HT-29 (cell line): ENCODE measurements at regions not wholly inside any gene's neighbourhood (a gene's known extent, or its start where the extent isn't known, plus 50 kb on each side); places are given as distances from the start of the nearest gene placed in this dataset.
"Not testable (repeated sequence)": the region's sequence is repeated elsewhere in the genome, so short reads cannot be mapped to it uniquely, and the experiment has no call there.

Source experiments
- DNase-seq: peaks from one replicate; pipeline ENCODE4 v3.0.0-alpha.2; 2015; ENCODE audit warnings: low spot score

DNA sequence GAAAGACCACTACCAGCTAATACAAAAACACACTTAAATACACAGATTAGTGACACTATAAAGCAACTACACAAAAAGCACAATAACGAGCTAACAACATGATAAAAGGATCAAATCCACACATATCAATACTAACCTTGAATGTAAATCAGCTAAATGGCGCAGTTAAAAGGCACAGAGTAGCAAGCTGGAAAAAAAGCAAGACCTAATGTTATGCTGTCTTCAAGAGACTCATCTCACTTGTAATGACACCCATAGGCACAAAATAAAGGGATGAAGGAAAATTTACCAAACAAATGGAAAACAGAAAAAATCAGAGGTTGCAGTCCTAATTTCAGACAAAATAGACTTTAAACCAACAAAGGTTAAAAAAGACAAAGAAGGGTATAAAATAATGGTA is 86.3 kb downstream of the NUS1 start:
- no peak for DNase-seq

DNA sequence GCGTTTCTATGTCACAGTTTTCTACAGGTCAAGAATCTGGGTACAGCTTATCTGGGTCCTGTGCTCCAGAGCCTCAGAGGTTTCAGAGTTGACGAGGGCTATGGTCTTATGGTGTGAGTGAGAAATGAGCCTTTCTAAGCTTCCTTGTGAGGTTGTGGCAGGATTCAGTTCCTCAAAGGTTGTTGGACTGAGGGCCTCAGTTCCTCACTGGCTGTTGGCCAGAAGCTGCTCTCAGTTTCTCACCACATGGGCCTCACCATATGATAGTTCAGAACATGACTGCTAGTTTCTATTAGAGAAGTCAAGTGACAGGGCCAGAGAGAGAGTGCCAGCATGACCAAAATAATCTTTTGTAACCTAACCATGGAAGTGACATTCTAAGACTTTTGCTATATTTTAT is 96.1 kb downstream of the NUS1 start:
- no peak for DNase-seq

DNA sequence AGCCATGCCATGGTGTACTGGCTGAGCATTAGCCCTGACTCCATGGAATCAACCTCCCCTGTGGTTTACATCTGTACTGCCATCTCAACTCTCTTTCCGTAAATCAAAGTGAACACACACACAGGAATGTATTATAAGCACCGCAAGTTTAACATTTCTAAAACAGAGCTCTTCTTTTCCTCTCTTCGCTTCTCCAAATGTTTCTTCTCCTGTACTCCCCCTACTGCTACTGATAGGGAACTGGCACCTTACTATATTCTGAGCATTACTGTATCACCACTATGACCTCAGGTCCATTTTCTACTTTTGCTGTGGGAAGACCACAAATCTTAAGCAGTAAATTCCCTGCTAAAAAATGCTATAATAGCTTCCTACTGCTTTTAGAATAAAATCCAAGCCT is 101.2 kb downstream of the NUS1 start:
- peak; percentile 9 for DNase-seq

DNA sequence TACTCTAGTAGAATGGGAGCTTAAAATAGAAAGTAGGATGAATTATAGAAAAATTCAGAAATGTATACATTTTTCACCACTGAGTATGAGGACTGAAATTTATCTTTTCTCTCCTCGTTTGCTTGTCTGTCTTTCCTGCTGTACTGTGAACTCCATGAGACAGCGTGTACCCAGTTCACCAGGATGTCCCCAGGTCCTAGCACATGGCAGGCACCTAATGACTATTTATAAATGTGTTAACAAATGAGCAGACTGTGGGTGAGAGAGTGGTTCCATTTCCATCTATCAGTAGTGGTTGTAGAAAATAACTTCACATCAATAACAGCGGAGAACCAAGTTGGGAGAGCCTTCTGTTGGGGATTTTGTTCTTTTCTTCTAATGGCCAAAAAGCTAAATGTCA is 106.3 kb downstream of the NUS1 start:
- no peak for DNase-seq

DNA sequence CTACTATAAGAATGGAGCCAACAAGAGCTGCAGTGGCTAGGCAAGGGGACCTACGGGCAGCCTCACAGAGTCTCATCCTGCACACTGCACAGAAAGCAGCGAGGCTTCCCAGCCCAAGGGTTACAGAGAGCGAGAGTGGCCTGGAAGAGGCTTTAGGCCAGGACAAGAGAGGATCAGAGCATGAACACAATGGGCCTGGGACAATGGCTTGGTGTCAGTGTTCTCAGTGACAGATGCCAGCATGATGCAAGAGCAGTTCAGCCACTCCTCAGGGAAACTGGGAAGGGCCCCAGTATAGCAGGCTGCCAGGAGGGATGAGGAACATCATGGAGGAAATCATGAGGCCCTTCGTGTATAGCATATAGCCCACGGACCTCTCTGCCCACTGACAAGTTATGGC is 108.0 kb downstream of the NUS1 start:
- DNase-seq = no peak

DNA sequence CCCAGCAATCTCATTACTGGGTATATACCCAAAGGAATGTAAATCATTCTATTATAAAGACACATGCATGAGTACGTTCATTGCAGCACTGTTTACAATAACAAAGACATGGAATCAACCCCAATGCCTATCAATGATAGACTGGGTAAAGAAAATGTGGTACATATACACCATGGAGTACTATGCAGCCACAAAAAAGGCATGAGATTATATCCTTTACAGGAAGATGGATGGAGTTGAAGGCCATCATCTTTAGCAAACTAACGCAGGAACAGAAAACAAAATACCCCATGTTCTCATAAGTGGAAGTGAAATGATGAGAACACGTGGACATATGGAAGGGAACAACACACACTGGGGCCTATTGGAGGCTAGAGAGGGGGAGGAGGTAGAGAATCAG is 115.7 kb downstream of the NUS1 start:
- DNase-seq = no peak

DNA sequence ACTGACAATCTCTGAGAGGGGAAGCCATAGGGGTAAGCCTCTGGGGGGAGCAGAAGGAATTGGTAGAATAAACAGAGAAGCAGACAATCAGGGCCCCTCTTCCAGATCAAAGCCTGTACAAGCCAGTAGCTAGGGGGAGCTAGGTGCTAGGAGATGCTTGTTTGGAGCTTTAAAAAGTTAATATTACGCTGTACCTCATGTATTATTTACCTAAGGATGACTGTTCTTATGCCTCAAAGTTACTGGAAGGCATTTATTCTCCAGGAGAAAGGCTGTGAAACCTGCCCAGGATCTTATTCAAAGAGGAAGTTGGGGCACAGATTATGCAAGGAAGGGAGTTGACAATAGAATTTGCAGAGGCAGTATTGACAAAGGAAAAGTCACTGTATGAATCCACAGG is 111.8 kb upstream of the SLC35F1 start:
- peak; percentile 3 for DNase-seq

DNA sequence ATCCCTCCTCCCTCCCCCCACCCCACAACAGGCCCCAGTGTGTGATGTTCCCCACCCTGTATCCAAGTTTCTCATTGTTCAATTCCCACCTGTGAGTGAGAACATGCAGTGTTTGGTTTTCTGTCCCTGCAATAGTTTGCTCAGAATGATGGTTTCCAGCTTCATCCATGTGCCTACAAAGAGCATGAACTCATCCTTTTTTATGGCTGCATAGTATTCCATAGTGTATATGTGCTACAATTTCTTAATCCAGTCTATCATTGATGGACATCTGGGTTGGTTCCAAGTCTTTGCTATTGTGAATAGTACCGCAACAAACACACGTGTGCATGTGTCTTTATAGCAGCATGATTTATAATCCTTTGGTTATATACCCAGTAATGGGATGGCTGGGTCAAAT is 108.2 kb upstream of the SLC35F1 start:
- not testable (repeated sequence) for DNase-seq

DNA sequence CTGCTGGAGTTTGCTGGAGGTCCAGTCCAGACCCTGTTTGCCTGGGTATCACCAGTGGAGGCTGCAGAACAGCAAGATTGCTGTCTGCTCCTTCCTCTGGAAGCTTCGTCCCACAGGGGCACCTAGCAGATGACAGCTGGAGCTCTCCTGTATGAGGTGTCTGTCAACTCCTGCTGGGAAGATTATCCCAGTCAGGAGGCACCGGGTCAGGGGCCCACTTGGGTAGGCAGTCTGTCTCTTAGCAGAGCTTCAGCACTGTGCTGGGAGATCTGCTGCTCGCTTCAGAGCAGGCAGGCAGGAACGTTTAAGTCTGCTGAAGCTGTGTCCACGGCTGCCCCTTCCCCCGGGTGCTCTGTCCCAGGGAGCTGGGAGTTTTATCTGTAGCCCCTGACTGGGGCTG is 96.8 kb upstream of the SLC35F1 start:
- DNase-seq = no peak

DNA sequence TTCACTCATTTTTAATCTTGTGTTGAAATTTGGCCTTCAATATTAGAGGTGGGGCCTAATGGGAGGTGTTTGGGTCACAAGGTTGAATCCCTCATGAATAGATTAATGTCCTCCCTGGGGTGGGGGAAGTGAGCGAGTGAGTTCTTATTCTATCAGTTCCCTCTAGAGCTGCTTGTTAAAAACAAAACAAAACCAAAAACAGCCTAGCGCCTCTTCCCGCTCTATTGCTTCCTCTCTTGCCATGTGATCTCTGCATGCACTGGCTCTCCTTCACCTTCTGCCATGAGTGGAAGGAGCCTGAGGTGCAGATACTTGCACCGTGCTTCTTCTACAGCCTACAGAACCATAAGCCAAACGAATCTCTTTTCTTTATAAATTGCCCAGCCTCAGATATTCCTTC is 89.6 kb upstream of the SLC35F1 start:
- DNase-seq = no peak

DNA sequence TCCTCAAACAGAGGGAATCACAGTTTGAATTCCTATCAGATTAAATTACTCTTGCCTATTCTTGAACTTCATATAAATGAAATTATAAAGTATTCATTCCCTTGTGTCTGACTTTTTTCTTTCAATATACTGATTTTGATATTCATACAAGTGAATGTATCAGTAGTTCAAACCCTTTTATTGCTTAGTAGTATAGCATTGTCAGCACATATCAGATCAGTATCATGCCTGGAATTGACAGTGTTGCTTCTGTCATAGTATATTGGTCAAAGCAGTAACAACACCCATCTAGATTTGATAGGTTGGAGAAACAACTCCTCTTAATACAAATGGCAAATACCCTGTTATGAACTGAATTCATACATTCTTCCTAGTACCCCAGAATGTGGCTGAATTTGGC is 89.1 kb upstream of the SLC35F1 start:
- DNase-seq = no peak

DNA sequence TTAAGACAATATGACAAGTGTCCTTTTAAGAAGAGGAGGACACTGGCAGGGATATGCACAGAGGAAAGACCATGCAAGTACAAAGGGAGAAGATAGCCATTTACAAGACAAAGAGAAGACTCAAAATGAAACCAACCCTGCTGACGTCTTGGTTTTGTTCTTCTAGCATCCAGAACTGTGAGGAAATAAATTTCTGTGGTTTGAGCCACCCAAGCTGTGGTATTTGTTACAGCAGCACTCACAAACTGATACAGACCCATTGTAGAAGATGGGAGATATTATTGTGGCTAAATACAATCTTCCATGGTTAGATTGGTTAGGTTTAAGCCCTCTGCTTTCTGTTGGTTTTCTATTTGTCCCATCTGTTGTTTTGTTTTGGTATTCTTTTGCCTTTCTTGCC is 88.6 kb upstream of the SLC35F1 start:
- no peak for DNase-seq

DNA sequence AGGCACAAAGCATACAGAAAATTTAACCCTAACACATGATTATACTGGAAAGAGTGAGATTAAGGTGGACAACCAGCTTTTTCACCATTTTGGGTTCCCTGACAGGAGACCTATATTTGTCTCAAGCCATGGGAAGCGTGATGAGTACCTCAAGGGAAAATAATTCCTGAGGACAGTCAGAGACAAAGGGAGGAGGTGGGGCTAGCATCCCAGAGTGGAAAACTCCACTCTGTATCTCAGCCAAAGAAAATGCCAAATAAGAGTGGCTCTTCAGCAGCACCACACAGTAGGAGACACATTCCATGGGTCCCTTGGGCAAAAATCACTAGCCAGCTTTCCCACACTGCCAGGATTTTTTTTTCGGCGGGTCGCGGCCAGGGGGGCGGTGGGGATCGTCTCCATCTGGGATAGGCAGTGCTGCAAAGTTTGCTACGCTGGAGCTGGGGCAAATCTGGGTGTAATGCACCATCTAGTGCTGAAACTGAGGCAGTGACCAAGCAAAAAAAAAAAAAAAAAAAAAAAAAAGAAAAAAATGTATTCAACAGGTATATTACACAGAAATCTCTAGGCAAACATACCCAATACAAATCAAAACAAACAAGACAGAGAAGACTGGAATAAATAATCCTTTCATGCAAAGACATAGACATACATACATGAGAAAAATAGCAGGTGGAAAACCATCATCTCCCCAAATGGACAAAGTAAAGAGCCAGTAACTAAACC is 77.3 kb upstream of the SLC35F1 start:
- peak; percentile 22 for DNase-seq

DNA sequence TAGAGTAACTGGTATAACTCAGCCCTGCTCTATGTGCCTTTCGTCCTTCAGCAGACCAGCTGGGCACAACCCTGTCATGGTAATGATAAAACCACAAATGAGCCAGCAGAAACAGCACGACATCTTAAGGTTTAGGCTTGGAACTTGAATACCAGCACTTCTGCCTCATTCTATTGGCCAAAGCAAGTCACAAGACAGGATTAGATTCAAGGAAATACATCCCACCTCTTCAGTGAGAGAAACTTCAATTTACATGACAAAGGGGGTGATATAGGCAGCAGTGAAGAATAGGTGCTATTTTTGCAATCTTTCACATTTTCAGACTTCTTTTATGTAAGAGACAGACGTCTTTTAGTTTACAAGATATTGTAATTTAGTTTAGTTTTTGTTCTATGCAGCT is 69.8 kb upstream of the SLC35F1 start:
- no peak for DNase-seq

DNA sequence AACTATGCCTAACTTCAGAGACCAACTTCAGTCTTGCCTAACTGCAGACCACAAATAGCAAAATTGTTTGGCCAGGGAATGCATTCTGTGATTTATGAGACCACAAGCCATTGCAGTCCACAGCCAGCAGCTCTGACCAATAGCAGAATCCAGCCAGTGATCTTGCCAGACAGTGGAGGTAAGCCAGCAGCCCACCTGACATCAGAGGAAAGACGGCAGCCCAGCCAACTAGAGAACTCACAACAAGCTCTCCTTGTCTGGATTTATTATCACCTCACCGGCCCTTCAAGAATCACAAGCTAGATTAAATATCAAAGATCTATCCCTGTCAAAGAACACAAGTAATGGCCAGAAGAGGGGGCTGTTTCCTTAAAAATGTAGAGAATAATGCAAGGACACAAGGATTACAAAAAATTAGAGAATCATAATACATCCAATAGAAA is 66.5 kb upstream of the SLC35F1 start:
- DNase-seq = peak; percentile 72

DNA sequence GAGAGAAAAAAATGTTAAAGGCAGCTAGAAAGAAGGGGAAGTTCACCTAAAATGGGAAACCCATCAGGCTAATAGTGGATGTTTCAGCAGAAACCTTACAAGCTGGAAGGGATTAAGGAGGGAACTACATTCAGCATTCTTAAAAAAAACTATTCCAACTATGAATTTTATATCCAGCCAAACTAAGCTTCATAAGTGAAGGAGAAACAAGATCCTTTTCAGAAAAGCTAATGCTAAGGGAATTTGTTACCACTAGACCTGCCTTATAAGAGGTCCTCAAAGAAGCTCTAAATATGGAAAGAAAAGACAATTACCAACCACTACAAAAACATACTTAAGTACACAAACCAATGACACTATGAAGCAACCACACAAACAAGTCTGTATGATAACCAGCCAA is 59.2 kb upstream of the SLC35F1 start:
- DNase-seq = no peak

DNA sequence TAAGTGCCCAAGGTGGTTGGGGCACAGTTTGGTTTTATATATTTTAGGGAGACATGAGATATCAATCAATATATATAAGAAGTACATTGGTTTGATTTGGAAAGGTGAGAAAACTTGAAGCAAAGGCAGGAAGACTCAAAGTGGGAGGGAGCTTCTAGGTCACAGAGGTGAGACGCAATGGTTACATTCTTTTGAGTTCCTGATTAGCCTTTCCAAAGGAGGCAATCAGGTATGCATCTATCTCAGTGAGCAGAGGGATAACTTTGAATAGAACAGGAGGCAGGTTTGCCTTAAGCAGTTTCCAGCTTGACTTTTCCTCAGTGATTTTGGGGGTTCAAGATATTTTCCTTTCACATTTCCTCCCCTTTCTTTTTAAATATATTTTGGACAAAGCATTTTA is 58.0 kb upstream of the SLC35F1 start:
- DNase-seq = no peak
